G401.6 (cell line): ENCODE measurements at regions not wholly inside any gene's neighbourhood (a gene's known extent, or its start where the extent isn't known, plus 50 kb on each side); places are given as distances from the start of the nearest gene placed in this dataset.
A peak's percentile ranks its signal among the peaks of the same experiment; 100 is the strongest.
"Not testable (repeated sequence)": the region's sequence is repeated elsewhere in the genome, so short reads cannot be mapped to it uniquely, and the experiment has no call there.

Experiments
- FAIRE-seq: peaks from 2 replicates; lab custom pipeline; 2012; peaks lifted over from hg19 to GRCh38; lab: Jason Lieb, UNC

GRCh38 chr1:143604887-143605286, 366.9 kb downstream of the FAM72C start:
- no peak for FAIRE-seq

GRCh38 chr1:143584508-143584907, 387.3 kb downstream of the FAM72C start:
- no peak for FAIRE-seq

- FAIRE-seq, result no peak
Measured at GRCh38 chr1:143574891-143575520, 396.8 kb downstream of the FAM72C start.

- not testable (repeated sequence) for FAIRE-seq
Measured at GRCh38 chr1:143572661-143573060, 399.1 kb downstream of the FAM72C start.

GRCh38 chr1:143563761-143564160, 408.0 kb downstream of the FAM72C start:
- not testable (repeated sequence) for FAIRE-seq

DNA sequence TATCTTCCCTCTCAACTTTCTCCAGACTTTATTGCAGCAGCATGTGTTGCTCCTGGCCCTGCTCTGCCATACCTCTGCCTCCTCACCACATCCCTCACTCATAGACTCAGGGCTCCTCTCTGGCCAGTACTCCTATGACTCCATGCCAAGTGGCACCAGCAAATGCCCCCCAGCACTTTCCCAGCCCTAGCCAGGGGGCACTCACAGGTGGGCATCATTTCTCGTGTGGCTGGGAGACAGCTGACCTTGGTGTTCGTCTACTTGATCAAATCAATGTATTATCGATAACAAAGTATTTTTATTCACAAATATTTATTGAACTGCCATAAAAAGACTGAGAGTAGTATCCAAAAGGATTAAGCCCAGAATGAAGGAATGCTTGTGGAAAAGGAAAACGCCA, 418.2 kb downstream of the FAM72C start:
- FAIRE-seq, result no peak

DNA sequence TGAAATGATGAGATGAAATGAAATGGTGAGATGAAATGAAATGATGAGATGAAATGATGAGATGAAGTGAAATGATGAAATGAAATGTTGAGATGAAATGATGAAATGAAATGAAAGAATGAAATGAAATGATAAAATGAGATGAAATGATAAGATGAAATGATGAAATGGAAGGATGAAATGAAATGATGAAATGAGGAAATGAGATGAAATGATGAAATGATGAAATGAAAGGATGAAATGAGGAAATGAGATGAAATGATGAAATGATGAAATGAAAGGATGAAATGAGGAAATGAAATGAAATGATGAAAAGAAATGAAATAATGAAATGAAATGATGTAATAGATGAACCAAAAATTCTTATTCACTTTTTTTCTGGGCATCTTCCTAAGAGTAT, 467.1 kb downstream of the FAM72C start:
- not testable (repeated sequence) for FAIRE-seq

DNA sequence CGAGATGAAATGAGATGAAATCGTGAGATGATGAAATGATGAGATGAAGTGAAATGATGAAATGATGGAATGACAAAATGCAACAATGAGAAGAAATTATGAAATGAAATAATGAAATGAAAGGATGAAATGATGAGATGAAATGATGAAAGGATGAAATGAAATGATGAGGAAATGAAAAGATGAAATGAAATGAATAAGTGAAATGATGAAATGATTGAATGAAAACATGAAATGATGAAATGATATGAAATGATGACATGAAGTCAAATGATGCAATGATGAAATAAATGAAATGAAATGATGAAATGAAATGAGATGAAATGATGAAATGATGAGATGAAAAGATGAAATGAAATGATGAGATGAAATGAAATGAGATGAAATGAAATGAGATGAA, 467.7 kb downstream of the FAM72C start:
- FAIRE-seq, result not testable (repeated sequence)

GRCh38 chr1:143503048-143503447, 468.7 kb downstream of the FAM72C start:
- peak; percentile 6 for FAIRE-seq

GRCh38 chr1:143502038-143502437, 469.7 kb downstream of the FAM72C start:
- FAIRE-seq, result not testable (repeated sequence)

DNA sequence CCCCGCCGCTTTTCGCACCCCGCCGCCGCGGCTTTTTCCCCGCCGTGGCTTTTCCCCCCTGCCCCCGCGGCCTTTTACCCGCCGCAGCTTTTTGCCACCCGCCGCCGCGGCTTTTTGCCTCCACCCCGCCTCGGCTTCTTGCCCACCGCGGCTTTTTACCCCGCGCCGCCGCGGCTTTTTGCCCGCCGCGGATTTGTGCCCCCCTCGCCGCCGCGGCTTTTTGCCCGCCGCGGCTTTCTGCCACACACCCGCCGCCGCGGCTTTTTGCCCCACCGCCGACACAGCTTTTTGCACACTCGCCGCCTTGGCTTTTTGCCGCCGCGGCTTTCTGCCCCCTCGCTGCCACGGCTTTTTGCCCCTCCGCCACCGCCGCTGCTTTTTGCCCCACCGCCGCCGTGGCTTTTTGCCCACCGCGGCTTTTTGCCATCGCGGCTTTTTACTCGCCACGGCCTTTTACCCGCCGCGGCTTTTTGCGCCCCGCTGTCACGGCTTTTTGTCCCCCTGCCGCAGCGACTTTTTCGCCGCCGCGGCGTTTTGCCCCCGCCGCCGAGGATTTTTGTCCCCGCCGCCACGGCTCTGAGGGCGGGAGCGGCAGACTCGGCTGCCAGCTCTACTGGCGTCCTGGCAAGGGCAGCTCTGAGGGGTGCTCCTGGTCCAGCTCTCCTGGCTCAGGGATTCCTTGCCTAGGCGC, 473.6 kb downstream of the FAM72C start:
- FAIRE-seq, result not testable (repeated sequence)

GRCh38 chr1:143497374-143497747, 474.4 kb downstream of the FAM72C start:
- no peak for FAIRE-seq

DNA sequence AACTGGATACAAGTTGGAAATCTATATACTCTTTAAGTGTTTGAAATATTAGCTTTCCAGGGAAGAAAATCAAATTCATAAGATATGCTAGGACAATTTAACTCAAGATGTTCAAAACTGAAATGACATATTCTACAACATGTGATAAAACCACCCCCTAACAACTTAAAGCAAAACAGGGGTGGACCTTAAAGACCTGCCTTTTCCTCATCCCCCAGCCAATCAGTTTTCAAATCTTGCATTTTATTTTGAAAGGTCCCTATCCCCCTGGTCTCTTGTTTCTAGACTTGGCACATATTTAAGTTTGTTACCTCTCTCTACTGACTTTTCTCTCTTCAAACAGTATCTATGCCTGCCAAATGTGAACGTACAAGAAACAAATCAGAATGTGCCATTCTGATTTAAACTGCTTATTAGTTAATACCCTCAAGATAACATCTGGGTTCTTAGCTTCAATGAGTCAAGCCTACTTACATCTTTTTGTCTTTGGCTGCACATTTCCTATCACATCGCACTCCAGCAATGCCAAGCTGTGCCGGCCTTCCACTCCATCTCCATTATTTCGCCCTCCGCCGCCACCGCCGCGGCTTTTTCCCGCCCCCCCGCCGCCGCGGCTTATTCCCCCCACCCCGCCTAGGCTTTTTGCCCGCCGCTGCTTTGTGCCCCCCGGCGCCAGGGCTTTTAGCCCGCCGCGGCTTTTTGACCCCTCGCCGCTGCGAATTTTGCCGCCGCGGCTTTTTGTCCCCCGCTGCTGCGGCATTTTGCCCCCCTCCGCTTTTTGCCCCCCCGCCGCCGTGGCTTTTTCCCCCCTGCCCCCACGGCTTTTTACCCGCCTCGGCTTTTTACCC, 475.0 kb downstream of the FAM72C start:
- not testable (repeated sequence) for FAIRE-seq
